GM23338 (cell line): ENCODE measurements at regions not wholly inside any gene's neighbourhood (a gene's known extent, or its start where the extent isn't known, plus 50 kb on each side); places are given as distances from the start of the nearest gene placed in this dataset.

Experiments
- CREB1 ChIP-seq: fragments of 250-450 bp; sonication (Bioruptor Pico); IDR thresholded peaks from 2 replicates; pipeline ENCODE4 v1.5.0; 2020; ENCODE audit warnings: low read depth, mild to moderate bottlenecking, moderate library complexity
- ETS1 ChIP-seq: IDR thresholded peaks from 2 replicates; pipeline ENCODE4 v1.6.1; 2016; ENCODE audit warnings: antibody characterized with exemption
- EZH2 ChIP-seq: fragments of 200-600 bp; sonication (generic); IDR thresholded peaks from one replicate; pipeline ENCODE4 v1.8.0; 2017; ENCODE audit warnings: antibody characterized with exemption, mild to moderate bottlenecking, low read depth; ENCODE audit not compliant: unreplicated experiment
- EZH2phosphoT487 ChIP-seq: fragments of 200-600 bp; sonication (generic); IDR thresholded peaks from one replicate; pipeline ENCODE4 v1.8.1; 2018; ENCODE audit warnings: antibody characterized with exemption; ENCODE audit not compliant: unreplicated experiment
- JUNB ChIP-seq: IDR thresholded peaks from one replicate; pipeline ENCODE4 v1.6.1; 2016; ENCODE audit warnings: antibody characterized with exemption; ENCODE audit not compliant: unreplicated experiment
- NANOG ChIP-seq: IDR thresholded peaks from 2 replicates; pipeline ENCODE4 v1.6.1; 2016; ENCODE audit warnings: antibody characterized with exemption, borderline replicate concordance
- POLR2AphosphoS5 ChIP-seq: IDR thresholded peaks from 2 replicates; pipeline ENCODE4 v1.6.1; 2016; ENCODE audit warnings: antibody characterized with exemption, low read depth
- STAT1 ChIP-seq: IDR thresholded peaks from one replicate; pipeline ENCODE4 v1.6.1; 2016; ENCODE audit warnings: antibody characterized with exemption; ENCODE audit not compliant: unreplicated experiment
- ZNF114 ChIP-seq: fragments of 250-450 bp; sonication (Bioruptor Pico); IDR thresholded peaks from 2 replicates; pipeline ENCODE4 v1.5.0; 2020; ENCODE audit warnings: mild to moderate bottlenecking, moderate library complexity
- ZNF331 ChIP-seq: fragments of 250-450 bp; sonication (Bioruptor Pico); IDR thresholded peaks from 2 replicates; pipeline ENCODE4 v1.5.0; 2020; ENCODE audit warnings: low read depth, mild to moderate bottlenecking, moderate library complexity
- TF ChIP-seq, protein P1 (sequence below), 2 experiments: fragments of 200-600 bp in 1 of 2; sonication (generic) in 1 of 2; conservative IDR thresholded peaks; 2 replicates each; pipeline versions ENCODE4 v1.5.1 to v1.6.1; 2016 to 2017; ENCODE audit warnings: antibody characterized with exemption in 2 of 2, low read depth in 2 of 2, mild to moderate bottlenecking in 2 of 2, moderate library complexity in 1 of 2
- TF ChIP-seq, protein P2 (sequence below): IDR thresholded peaks from one replicate; pipeline ENCODE4 v1.6.1; 2018; ENCODE audit warnings: antibody characterized with exemption; ENCODE audit not compliant: unreplicated experiment

DNA sequence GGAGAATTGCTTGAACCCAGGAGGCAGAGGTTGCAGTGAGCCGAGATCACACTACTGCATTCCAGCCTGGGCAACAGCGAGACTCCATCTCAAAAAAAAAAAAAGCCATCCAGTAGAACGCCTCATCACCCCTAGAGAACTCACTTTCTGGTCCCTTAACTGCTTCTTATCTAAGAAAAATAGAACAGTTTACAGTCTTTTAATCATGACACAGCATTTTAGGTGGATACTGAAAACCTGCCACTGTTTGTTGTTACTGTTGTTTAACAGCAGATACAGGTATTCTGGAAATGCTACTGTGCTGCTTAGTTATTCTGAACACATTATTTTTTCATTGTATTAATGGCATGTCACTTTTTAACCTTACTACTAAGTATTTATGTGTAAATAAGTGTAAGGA is 624.3 kb upstream of the GHITM start:
- TF ChIP-seq, protein P1, sequence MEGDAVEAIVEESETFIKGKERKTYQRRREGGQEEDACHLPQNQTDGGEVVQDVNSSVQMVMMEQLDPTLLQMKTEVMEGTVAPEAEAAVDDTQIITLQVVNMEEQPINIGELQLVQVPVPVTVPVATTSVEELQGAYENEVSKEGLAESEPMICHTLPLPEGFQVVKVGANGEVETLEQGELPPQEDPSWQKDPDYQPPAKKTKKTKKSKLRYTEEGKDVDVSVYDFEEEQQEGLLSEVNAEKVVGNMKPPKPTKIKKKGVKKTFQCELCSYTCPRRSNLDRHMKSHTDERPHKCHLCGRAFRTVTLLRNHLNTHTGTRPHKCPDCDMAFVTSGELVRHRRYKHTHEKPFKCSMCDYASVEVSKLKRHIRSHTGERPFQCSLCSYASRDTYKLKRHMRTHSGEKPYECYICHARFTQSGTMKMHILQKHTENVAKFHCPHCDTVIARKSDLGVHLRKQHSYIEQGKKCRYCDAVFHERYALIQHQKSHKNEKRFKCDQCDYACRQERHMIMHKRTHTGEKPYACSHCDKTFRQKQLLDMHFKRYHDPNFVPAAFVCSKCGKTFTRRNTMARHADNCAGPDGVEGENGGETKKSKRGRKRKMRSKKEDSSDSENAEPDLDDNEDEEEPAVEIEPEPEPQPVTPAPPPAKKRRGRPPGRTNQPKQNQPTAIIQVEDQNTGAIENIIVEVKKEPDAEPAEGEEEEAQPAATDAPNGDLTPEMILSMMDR (conservative IDR thresholded peaks at IDR 0.05; ENCODE audit: low read depth in 2 of 2) = no peak
- no peak for TF ChIP-seq JUNB
- no peak for TF ChIP-seq POLR2AphosphoS5
- TF ChIP-seq ETS1 = no peak
- TF ChIP-seq EZH2 = no peak
- no peak for TF ChIP-seq CREB1
- TF ChIP-seq, protein P2, sequence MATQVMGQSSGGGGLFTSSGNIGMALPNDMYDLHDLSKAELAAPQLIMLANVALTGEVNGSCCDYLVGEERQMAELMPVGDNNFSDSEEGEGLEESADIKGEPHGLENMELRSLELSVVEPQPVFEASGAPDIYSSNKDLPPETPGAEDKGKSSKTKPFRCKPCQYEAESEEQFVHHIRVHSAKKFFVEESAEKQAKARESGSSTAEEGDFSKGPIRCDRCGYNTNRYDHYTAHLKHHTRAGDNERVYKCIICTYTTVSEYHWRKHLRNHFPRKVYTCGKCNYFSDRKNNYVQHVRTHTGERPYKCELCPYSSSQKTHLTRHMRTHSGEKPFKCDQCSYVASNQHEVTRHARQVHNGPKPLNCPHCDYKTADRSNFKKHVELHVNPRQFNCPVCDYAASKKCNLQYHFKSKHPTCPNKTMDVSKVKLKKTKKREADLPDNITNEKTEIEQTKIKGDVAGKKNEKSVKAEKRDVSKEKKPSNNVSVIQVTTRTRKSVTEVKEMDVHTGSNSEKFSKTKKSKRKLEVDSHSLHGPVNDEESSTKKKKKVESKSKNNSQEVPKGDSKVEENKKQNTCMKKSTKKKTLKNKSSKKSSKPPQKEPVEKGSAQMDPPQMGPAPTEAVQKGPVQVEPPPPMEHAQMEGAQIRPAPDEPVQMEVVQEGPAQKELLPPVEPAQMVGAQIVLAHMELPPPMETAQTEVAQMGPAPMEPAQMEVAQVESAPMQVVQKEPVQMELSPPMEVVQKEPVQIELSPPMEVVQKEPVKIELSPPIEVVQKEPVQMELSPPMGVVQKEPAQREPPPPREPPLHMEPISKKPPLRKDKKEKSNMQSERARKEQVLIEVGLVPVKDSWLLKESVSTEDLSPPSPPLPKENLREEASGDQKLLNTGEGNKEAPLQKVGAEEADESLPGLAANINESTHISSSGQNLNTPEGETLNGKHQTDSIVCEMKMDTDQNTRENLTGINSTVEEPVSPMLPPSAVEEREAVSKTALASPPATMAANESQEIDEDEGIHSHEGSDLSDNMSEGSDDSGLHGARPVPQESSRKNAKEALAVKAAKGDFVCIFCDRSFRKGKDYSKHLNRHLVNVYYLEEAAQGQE = no peak
- TF ChIP-seq ZNF331 (CRISPR knock-in tag) = no peak
- no peak for TF ChIP-seq ZNF114 (CRISPR knock-in tag)
- TF ChIP-seq EZH2phosphoT487 = no peak
- no peak for TF ChIP-seq STAT1
- TF ChIP-seq NANOG = no peak
